ENCODE measurements at regions not wholly inside any gene's neighbourhood (a gene's known extent, or its start where the extent isn't known, plus 50 kb on each side); places are given as distances from the start of the nearest gene placed in this dataset.

DNA sequence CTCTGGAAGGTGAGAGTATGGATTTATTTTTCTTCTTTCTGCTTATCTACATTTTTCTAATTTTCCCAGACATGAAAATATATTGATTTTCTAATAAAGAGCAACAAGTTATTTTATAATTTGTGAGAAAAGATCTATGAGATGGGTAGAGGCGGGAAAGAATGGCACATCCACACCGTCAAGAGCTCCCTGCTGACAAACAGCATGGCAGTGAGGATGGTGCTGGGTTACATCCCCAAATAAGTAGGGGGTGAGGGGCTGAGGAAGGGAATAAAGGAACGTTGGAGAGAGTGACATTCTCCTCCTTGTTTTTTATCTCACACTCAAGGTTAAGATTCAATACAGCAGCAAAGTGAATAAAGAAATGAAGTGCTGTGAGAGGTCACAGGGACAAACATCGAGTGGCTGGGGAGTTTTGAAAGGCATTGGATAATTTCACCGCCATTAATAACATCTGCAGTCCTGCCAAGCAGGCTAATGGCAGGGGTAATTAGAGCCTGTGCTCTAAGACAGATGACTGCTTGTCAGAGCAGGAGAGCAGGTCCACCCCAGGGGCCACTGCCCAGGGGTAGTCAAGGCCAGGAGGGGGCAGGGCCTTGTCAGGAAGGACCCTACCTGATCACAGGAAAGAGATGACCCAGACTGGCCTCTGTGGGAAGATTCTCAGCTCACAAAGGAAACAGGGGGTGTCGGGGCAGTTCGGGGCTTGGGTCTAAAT, 323.8 kb downstream of the FBXW7 start:
- no peak for TF ChIP-seq CTCF (conservative IDR thresholded peaks at IDR 0.05)
- no peak for TF ChIP-seq ZFX (IDR thresholded peaks at IDR 0.05)
